ENCODE measurements at regions not wholly inside any gene's neighbourhood (a gene's known extent, or its start where the extent isn't known, plus 50 kb on each side); places are given as distances from the start of the nearest gene placed in this dataset.

- no peak overlapping the region for H3K27ac Mint-ChIP-seq
Observed at GRCh38 chrX:40201329-40201885, 103.6 kb upstream of the BCOR start.

DNA sequence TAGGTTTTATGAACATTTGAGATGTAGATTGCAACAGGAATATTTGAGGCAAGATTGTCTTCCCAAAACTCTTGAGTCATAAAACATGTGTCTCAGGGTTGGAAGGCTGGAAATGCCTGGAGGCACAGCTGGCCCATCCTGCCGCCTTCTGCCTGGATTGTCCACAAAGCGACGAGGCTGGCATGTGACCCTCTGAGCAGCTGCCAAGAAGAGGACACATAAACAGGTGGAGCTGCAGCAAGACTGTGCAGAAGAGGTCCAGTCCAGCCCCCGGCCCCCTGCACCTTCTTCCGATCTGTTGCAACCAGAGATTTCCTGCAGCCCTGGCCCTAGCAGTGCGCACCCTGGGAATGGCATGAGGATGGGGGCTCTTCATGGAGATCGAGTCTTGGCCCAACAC lies 101.9 kb upstream of the BCOR start:
- Mint-ChIP-seq H3K9me3 (peaks cover 24% of the 10 kb centered on the region), H3K27ac (no peak overlapping the region), H3K4me3 (no peak overlapping the region), H3K36me3 (ENCODE audit: low read depth) (no peaks in the 10 kb centered on the region), H3K4me1 (no peaks in the 10 kb centered on the region), H3K27me3 (ENCODE audit: low read depth, poor library complexity) (peaks cover 11% of the 10 kb centered on the region)
- TF ChIP-seq, protein P1, sequence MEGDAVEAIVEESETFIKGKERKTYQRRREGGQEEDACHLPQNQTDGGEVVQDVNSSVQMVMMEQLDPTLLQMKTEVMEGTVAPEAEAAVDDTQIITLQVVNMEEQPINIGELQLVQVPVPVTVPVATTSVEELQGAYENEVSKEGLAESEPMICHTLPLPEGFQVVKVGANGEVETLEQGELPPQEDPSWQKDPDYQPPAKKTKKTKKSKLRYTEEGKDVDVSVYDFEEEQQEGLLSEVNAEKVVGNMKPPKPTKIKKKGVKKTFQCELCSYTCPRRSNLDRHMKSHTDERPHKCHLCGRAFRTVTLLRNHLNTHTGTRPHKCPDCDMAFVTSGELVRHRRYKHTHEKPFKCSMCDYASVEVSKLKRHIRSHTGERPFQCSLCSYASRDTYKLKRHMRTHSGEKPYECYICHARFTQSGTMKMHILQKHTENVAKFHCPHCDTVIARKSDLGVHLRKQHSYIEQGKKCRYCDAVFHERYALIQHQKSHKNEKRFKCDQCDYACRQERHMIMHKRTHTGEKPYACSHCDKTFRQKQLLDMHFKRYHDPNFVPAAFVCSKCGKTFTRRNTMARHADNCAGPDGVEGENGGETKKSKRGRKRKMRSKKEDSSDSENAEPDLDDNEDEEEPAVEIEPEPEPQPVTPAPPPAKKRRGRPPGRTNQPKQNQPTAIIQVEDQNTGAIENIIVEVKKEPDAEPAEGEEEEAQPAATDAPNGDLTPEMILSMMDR (IDR thresholded peaks at IDR 0.05): no peak
- no peak for DNase-seq

More at GRCh38 chrX:40201329-40201885, 103.6 kb upstream of the BCOR start:
- H3K4me1 Mint-ChIP-seq: no peaks in the 10 kb centered on the region
- H3K9me3 Mint-ChIP-seq: peaks cover 35% of the 10 kb centered on the region
- H3K4me3 Mint-ChIP-seq: no peak overlapping the region
- DNase-seq: no peak
- TF ChIP-seq, protein P1 (IDR thresholded peaks at IDR 0.05): no peak
- no peaks in the 10 kb centered on the region for H3K36me3 Mint-ChIP-seq (ENCODE audit: low read depth)
- peaks cover 13% of the 10 kb centered on the region for H3K27me3 Mint-ChIP-seq (ENCODE audit: low read depth, poor library complexity)

DNA sequence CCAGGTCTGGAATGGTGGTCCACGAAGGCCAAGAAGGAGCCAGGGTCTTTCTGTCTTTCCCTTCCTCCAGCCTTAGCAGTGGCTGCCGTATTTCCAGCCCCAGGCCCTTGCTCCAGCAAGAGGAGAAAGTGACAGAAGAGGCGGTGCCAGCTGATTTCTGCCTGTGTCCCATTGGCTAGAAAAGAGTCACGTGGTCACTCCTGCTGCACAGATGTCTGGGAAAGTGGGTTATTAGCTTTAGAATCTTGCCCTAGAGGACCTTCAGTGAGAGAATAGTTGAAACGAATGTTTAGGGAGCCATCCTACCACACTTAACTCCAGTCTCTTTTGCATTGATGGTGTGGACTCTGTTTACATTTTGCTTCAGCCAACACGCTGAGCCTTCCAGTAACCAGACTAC lies 99.3 kb upstream of the BCOR start:
- no peaks in the 10 kb centered on the region for H3K36me3 Mint-ChIP-seq (ENCODE audit: low read depth)
- H3K4me1 Mint-ChIP-seq: no peaks in the 10 kb centered on the region
- H3K27ac Mint-ChIP-seq: no peak overlapping the region
- H3K9me3 Mint-ChIP-seq: peaks cover 15% of the 10 kb centered on the region
- peaks cover 6% of the 10 kb centered on the region for H3K27me3 Mint-ChIP-seq (ENCODE audit: low read depth, poor library complexity)
- TF ChIP-seq, protein P1 (IDR thresholded peaks at IDR 0.05): no peak
- DNase-seq: no peak
- H3K4me3 Mint-ChIP-seq: no peak overlapping the region

GRCh38 chrX:40195368-40195767 lies 97.6 kb upstream of the BCOR start:
- TF ChIP-seq, protein P1 (IDR thresholded peaks at IDR 0.05): no peak
- H3K36me3 Mint-ChIP-seq (ENCODE audit: low read depth): no peaks in the 10 kb centered on the region
- H3K27me3 Mint-ChIP-seq (ENCODE audit: low read depth, poor library complexity): peaks cover 6% of the 10 kb centered on the region
- no peaks in the 10 kb centered on the region for H3K4me1 Mint-ChIP-seq
- H3K27ac Mint-ChIP-seq: no peak overlapping the region
- DNase-seq: no peak
- peaks cover 18% of the 10 kb centered on the region for H3K9me3 Mint-ChIP-seq
- H3K4me3 Mint-ChIP-seq: no peak overlapping the region

- Mint-ChIP-seq H3K9me3 (peaks cover 19% of the 10 kb centered on the region), H3K4me3 (no peak overlapping the region), H3K27me3 (ENCODE audit: low read depth, poor library complexity) (no peaks in the 10 kb centered on the region), H3K4me1 (peaks cover 16% of the 10 kb centered on the region), H3K36me3 (ENCODE audit: low read depth) (no peaks in the 10 kb centered on the region), H3K27ac (no peak overlapping the region)
- DNase-seq: no peak
- TF ChIP-seq, protein P1 (IDR thresholded peaks at IDR 0.05): no peak
Observed at GRCh38 chrX:40192196-40192595, 94.4 kb upstream of the BCOR start.

DNA sequence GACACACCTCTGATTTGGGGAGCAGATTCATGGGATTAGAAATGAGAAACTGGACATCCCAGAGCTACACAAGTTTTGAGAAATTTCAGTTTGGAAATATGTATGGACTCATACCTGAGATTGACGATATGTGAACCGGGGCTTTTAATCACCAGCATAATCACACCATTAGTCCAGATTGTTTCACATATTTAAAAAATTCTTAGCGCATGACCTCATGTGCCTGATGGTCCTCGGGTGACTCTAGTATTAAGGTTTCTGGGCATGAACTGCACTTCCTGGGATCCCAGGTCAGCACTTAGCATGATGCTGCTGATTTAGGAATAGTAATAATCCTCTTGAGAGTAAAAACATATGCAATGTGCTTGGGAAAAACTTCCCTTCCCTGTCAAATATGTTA lies 91.9 kb upstream of the BCOR start:
- peaks cover 11% of the 10 kb centered on the region for H3K36me3 Mint-ChIP-seq (ENCODE audit: low read depth)
- H3K4me3 Mint-ChIP-seq: no peak overlapping the region
- peaks cover 16% of the 10 kb centered on the region for H3K4me1 Mint-ChIP-seq
- H3K27ac Mint-ChIP-seq: no peak overlapping the region
- TF ChIP-seq, protein P1 (IDR thresholded peaks at IDR 0.05): no peak
- DNase-seq: no peak
- peaks cover 36% of the 10 kb centered on the region for H3K9me3 Mint-ChIP-seq
- no peaks in the 10 kb centered on the region for H3K27me3 Mint-ChIP-seq (ENCODE audit: low read depth, poor library complexity)

All from nephron progenitor cell (in vitro differentiated cells).